Stomach smooth muscle (tissue), 2 donors: ENCODE measurements at regions not wholly inside any gene's neighbourhood (a gene's known extent, or its start where the extent isn't known, plus 50 kb on each side); places are given as distances from the start of the nearest gene placed in this dataset.

Experiments used
- H3K27ac ChIP-seq: one replicate; pipeline ENCODE4 v1.7.0; 2013; ENCODE audit warnings: mild to moderate bottlenecking, low read length, inconsistent platforms
- H3K27me3 ChIP-seq, 2 donors: one replicate each; pipeline ENCODE4 v1.7.0; 2013; ENCODE audit warnings: low read length in 2 of 2; ENCODE audit not compliant: insufficient read depth in 2 of 2, control insufficient read depth in 1 of 2
- H3K36me3 ChIP-seq, 2 donors: one replicate each; pipeline ENCODE4 v1.7.0; 2013; ENCODE audit warnings: low read length in 2 of 2; ENCODE audit not compliant: control insufficient read depth in 2 of 2, insufficient read depth in 2 of 2
- H3K4me1 ChIP-seq: one replicate; pipeline ENCODE4 v1.7.0; 2013; ENCODE audit warnings: low read length; ENCODE audit not compliant: control insufficient read depth, insufficient read depth
- H3K4me3 ChIP-seq, 2 donors: one replicate each; pipeline ENCODE4 v1.7.0; 2013; ENCODE audit warnings: low read length in 2 of 2
- H3K9ac ChIP-seq, 2 donors: one replicate each; pipeline ENCODE4 v1.7.0; 2013; ENCODE audit warnings: low read length in 2 of 2, mild to moderate bottlenecking in 1 of 2
- H3K9me3 ChIP-seq, 2 donors: one replicate each; pipeline ENCODE4 v1.7.0; 2013; ENCODE audit warnings: low read length in 2 of 2; ENCODE audit not compliant: control insufficient read depth in 2 of 2
- donor health status: healthy.
- donor health status: Pancreatic carcinoma.

DNA sequence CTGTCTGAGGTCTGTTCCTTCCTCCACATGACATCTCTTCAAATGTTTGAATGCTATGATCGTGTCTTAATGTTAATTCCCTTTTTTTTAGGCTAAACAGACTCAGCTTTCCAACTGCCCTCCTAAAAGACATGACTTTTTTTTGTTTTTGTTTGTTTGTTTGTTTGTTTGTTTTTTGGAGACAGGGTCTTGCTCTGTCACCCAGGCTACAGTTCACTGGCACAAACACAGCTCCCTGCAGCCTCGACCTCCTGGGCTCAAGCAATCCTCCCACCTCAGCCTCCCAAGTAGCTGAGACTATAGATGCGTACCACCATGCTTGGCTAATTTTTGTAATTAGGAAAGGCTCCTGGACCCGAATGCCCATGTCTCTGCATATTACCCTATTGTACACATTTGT is 176.5 kb downstream of the ABCA8 start:
- Histone ChIP-seq H3K9me3 (peaks cover 0 to 3% of the 10 kb centered on the region in 2 donors), H3K4me3 (no peak overlapping the region), H3K36me3 (no peaks in the 10 kb centered on the region), H3K27me3 (no peaks in the 10 kb centered on the region), H3K4me1 (peaks cover 4% of the 10 kb centered on the region), H3K9ac (no peak overlapping the region), H3K27ac (no peak overlapping the region)

DNA sequence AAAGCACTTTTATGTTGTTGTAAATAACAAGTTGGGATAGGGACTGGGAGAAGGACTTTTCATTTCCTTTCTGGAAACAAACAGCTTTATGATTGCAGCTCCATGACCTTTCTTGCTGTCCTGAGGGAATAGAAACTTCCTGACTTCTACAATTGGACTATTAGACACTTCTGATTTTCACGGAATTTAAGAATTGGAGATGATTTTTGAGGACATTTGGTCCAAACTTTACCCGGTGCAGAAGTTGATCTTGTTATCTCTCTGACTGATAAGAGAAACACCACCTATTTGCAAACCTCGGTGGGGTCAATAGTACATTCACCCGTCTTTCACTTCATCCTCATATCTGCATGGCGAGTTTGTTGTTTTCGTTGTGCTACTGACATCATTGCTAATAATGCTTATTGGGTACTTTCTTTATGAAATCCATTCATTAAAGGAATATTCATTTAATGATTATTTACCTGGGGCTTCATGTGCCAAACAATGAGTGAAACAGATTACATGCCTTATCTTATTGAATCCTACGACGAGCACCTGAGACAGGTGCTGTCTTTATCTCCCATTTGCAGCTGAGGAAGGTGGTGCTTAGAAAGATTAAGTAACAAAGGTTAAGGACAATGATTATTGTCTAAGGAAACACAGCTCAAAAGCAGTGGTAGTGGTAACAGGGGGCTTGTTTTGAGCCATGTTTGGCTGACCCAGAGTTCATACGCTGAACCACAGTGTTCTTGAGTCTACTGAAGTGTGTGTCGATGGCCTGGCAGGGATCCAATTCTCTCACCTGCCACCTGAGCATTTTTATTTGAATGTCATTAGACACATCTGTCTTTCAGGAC is 176.9 kb upstream of the FAM20A start:
- peaks cover 0 to 3% of the 10 kb centered on the region in 2 donors for H3K9me3 ChIP-seq
- peaks cover 2% of the 10 kb centered on the region for H3K4me1 ChIP-seq
- no peaks in the 10 kb centered on the region for H3K36me3 ChIP-seq
- no peak overlapping the region for H3K4me3 ChIP-seq
- H3K27me3 ChIP-seq, result no peaks in the 10 kb centered on the region
- H3K9ac ChIP-seq, result no peak overlapping the region
- no peak overlapping the region for H3K27ac ChIP-seq

DNA sequence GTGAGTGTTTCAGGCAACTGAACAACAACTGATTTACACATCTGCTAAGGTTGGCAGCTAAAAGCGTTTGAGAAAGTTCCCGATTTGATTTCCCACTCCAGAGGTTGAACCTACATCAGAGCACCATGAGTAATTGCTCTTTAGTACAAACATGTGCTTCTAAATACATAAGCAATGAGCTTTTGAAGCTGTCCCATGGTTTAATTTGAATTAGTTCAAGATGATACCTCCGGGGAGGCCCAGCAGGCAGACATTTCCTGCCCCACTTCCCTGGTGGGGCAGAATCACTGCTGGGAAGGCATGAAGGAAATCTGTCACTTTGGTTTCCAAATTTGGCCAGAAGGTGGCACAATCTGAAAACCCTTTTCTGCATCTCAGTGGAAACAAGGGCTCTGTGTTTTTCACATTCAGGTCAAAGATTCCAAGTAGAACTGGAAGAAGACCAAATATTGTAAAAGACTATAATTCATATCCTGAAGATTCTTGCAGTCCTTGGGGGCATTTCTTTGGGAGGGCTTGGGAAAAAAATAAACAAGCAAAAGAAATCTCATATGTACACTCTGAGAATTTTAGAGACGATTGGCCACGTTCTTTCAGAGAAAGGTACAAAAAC is 176.2 kb upstream of the FAM20A start:
- Histone ChIP-seq H3K4me1 (peaks cover 2% of the 10 kb centered on the region), H3K27ac (no peak overlapping the region), H3K27me3 (no peaks in the 10 kb centered on the region), H3K9ac (no peak overlapping the region), H3K9me3 (no peaks in the 10 kb centered on the region), H3K4me3 (no peak overlapping the region), H3K36me3 (no peaks in the 10 kb centered on the region)

DNA sequence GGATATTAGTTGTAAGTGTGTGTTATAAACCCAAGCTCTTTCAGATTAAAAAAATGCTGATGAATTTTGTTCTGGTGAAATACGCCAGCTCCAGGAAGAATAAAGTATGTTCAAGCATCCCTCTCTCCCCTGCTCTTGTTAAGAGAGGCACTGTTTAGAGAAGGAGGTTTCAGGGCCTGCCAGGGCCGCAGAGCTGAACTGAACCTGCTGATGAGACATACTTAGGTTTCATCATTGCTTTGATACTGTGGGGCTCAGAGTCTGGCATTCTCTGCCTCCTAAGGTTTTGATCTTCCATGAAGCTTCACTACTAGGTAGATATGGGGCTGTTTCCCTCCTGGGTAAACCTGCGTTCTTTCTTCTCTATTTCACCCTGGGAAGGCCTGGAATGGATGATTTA is 175.3 kb upstream of the FAM20A start:
- no peak overlapping the region for H3K27ac ChIP-seq
- H3K36me3 ChIP-seq, result no peaks in the 10 kb centered on the region
- peaks cover 2% of the 10 kb centered on the region for H3K4me1 ChIP-seq
- peak overlapping the region in 1 of 2 donors; percentile 7 for H3K9ac ChIP-seq
- H3K9me3 ChIP-seq, result no peaks in the 10 kb centered on the region
- H3K4me3 ChIP-seq, result no peak overlapping the region
- no peaks in the 10 kb centered on the region for H3K27me3 ChIP-seq

DNA sequence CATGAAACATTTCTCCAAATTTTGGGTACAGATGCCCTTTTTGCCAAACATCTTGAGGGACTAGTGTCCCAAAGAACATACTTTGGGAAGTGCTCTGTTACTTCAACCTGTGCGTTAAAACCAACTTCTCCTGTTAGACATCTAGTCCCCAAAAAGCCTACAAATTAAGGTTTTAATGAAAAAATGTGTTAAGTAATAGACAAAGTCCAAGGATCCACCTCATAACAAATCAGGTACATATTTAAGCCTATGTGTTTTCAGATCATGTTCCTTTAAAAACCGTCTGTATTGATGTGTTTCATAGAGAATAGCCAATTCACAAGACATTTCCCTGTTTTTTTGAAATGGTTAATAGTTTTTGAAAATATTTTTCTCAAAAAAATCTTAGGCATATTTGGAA is 174.8 kb upstream of the FAM20A start:
- no peak overlapping the region for H3K27ac ChIP-seq
- H3K27me3 ChIP-seq, result no peaks in the 10 kb centered on the region
- no peaks in the 10 kb centered on the region for H3K9me3 ChIP-seq
- no peaks in the 10 kb centered on the region for H3K36me3 ChIP-seq
- H3K4me3 ChIP-seq, result no peak overlapping the region
- H3K4me1 ChIP-seq, result peaks cover 2% of the 10 kb centered on the region
- no peak overlapping the region for H3K9ac ChIP-seq

DNA sequence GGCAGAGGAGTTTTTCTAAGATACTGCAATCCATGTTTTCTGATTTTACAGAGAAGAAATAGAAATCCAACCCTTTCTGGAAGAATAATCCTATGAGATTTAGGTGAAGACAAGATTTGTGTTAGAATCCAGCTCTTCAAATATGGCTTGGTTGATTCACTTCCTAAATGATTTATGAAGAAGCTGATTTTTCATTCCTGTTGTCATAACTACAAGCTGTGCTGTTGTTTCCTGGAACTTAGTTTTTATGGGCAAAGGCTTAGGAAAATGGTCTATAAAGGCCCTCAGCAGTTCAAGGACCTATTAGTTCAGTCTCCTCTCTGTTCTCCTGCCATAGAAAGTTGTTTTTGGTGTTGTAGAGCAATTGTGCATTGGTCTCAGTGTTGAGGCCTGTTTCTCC is 174.2 kb upstream of the FAM20A start:
- Histone ChIP-seq H3K4me1 (peaks cover 2% of the 10 kb centered on the region), H3K9me3 (no peaks in the 10 kb centered on the region), H3K9ac (no peak overlapping the region), H3K4me3 (no peak overlapping the region), H3K36me3 (no peaks in the 10 kb centered on the region), H3K27me3 (no peaks in the 10 kb centered on the region), H3K27ac (no peak overlapping the region)

DNA sequence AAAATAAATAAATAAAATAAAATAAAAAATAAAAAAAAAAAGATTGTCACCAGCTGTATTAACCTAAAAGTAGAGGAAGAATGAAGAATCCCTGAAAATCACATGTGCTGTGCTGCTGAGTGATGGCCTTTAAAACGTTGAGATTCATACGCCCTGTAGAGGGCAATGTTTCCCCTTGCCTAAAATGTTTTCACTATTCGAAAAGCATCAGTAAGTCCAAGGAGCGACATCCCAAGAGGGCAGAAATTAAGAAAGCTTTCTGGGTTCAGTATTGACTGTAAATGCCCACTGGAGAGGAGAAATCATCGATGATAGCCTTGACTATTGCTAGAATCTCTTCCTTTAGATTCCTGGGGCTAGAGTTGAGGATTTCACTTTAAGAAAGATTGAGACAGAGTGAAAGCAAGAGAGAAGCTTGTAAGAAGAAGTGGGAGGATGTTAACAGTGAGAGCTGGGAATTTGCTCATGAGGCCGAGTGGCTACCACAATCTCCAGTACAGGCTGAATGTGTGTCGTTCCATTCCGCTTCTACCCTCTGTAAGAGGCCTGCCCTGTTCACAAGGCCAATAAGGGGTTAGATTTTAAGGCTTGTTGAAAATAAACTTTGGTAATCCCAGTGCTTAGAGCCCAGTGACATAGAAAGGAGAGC is 170.8 kb upstream of the FAM20A start:
- peaks cover 2% of the 10 kb centered on the region for H3K4me1 ChIP-seq
- no peaks in the 10 kb centered on the region for H3K27me3 ChIP-seq
- no peaks in the 10 kb centered on the region for H3K9me3 ChIP-seq
- H3K36me3 ChIP-seq, result no peaks in the 10 kb centered on the region
- H3K9ac ChIP-seq, result peak overlapping the region in 1 of 2 donors; percentile 6
- no peak overlapping the region for H3K4me3 ChIP-seq
- peak overlapping the region; percentile 37 for H3K27ac ChIP-seq

DNA sequence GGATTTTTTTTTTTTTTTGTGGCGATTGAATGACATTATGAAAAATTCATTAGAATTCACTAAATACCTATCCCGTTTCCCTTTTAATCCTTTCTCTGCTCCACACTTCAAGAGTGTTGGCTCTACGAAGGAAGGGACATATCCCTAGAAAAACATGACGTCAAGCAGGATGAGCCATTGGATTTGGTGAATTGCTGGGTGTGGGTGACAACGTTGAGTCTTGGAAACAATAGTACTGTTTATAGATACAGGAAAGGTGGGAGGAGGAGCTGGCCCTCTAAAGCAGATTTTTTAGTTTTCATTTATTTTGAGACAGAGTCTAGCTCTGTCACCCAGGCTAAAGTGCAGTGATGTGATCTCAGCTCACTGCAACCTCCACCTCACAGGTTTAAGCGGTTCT is 167.6 kb upstream of the FAM20A start:
- Histone ChIP-seq H3K27me3 (no peaks in the 10 kb centered on the region), H3K4me3 (no peak overlapping the region), H3K4me1 (no peaks in the 10 kb centered on the region), H3K36me3 (no peaks in the 10 kb centered on the region), H3K9ac (no peak overlapping the region), H3K9me3 (no peaks in the 10 kb centered on the region), H3K27ac (no peak overlapping the region)

DNA sequence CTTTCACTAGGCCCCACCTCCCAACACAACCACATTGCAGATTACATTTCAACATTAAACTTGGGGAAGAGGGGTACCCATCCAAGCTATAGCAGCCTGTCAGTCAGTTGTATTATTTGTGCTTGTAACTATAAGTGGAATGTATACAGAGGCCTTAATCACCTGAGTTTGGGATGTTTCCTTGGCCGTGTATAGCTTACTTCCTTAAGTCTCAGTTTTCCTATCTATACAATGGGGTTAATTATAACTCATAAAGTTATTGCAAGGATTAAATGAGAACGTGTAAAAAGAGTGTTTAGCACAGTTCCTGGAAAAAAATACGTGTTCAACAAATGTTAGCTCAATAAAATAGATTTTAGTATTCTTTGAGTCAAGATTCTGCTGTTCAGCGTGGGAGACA is 165.5 kb upstream of the FAM20A start:
- H3K4me3 ChIP-seq, result no peak overlapping the region
- H3K27me3 ChIP-seq, result no peaks in the 10 kb centered on the region
- H3K9me3 ChIP-seq, result no peaks in the 10 kb centered on the region
- no peaks in the 10 kb centered on the region for H3K36me3 ChIP-seq
- no peaks in the 10 kb centered on the region for H3K4me1 ChIP-seq
- no peak overlapping the region for H3K9ac ChIP-seq
- H3K27ac ChIP-seq, result no peak overlapping the region

DNA sequence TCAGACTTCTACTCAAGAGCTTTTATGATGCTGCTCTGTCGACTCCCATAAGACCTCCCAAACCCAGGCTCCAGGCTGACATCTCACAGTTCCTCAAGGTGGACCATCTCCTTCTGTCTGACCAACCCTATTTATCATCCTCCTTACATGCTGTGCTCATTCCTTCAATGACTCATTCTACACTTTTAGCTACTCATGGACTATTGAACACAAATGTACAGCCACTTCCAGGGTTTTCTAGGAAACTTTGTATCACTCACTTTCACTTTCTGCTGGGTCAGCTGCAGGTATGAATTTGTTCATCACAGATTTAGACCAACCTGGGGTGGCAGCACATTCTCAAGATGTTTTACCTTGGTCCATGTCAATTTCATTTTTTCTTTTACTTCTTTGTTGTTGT is 162.4 kb upstream of the FAM20A start:
- Histone ChIP-seq H3K4me1 (peaks cover 7% of the 10 kb centered on the region), H3K4me3 (no peak overlapping the region), H3K9ac (no peak overlapping the region), H3K27me3 (no peaks in the 10 kb centered on the region), H3K9me3 (no peaks in the 10 kb centered on the region), H3K36me3 (no peaks in the 10 kb centered on the region), H3K27ac (no peak overlapping the region)

DNA sequence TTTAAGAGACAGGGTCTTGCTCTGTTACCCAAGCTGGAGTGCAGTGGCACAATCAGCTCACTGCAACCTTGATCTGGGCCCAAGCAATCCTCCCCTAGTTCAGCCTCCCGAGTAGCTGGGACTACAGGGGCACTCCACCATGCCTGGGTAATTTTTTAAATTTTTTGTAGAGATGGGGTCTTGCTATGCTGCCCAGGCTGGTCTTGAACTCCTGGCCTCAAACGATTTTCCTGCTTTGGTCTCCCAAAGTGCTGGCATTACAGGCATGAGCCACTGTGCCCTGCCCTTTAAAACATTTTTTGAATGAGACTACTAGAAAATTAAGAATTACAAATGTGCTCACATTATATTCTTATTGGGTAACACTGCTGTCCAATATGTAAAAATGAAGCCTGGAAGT is 161.7 kb upstream of the FAM20A start:
- Histone ChIP-seq H3K36me3 (no peaks in the 10 kb centered on the region), H3K27ac (no peak overlapping the region), H3K4me3 (no peak overlapping the region), H3K9ac (no peak overlapping the region), H3K9me3 (no peaks in the 10 kb centered on the region), H3K27me3 (no peaks in the 10 kb centered on the region), H3K4me1 (peaks cover 7% of the 10 kb centered on the region)
